GM13976 (cell line): ENCODE measurements at regions not wholly inside any gene's neighbourhood (a gene's known extent, or its start where the extent isn't known, plus 50 kb on each side); places are given as distances from the start of the nearest gene placed in this dataset.
A peak's percentile ranks its signal among the peaks of the same experiment; 100 is the strongest.
"Not testable (repeated sequence)": the region's sequence is repeated elsewhere in the genome, so short reads cannot be mapped to it uniquely, and the experiment has no call there.

Experiments
- DNase-seq: peaks from one replicate; pipeline ENCODE4 v3.0.0; 2012; ENCODE audit warnings: low spot score
- CTCF ChIP-seq: IDR thresholded peaks from 2 replicates; pipeline ENCODE4 v1.5.1; 2012; ENCODE audit warnings: borderline replicate concordance, mild to moderate bottlenecking; ENCODE audit not compliant: insufficient read depth; ENCODE audit errors: extremely low read depth, missing control alignments, control extremely low read depth
- in situ Hi-C: fragments of 300-500 bp; cut with MboI; formaldehyde crosslinking; loops from one replicate; pipeline ENCODE4 v1.12.0; 2022; ENCODE audit warnings: low sequenced_read_pairs, mixed read lengths, inconsistent platforms; ENCODE audit not compliant: unreplicated experiment

GRCh38 chr17:71447644-71448043, 673.2 kb upstream of the SOX9 start:
- DNase-seq = no peak
- in situ Hi-C loops = no loop called here
- no peak for TF ChIP-seq CTCF

- in situ Hi-C loops = not testable (repeated sequence)
These were observed 670.2 kb upstream of the SOX9 start for GRCh38 chr17:71450657-71451056.

GRCh38 chr17:71453876-71454422, 666.9 kb upstream of the SOX9 start:
- no peak for TF ChIP-seq CTCF
- in situ Hi-C loops = no loop called here

More at GRCh38 chr17:71450657-71451056, 670.2 kb upstream of the SOX9 start:
- not testable (repeated sequence) for DNase-seq

GRCh38 chr17:71455219-71455618, 665.6 kb upstream of the SOX9 start:
- no peak for TF ChIP-seq CTCF
- DNase-seq = no peak
- in situ Hi-C loops = no loop called here

More at GRCh38 chr17:71453876-71454422, 666.9 kb upstream of the SOX9 start:
- no peak for DNase-seq

GRCh38 chr17:71458322-71458721, 662.5 kb upstream of the SOX9 start:
- in situ Hi-C loops = no loop called here
- no peak for DNase-seq
- TF ChIP-seq CTCF = no peak

- in situ Hi-C loops = no loop called here
- peak; percentile 15 for TF ChIP-seq CTCF
- no peak for DNase-seq
These were observed 659.9 kb upstream of the SOX9 start for GRCh38 chr17:71460943-71461342.

- TF ChIP-seq CTCF = no peak
- in situ Hi-C loops = no loop called here
- no peak for DNase-seq
These were observed 659.2 kb upstream of the SOX9 start for GRCh38 chr17:71461498-71462169.
